ENCODE measurements at regions not wholly inside any gene's neighbourhood (a gene's known extent, or its start where the extent isn't known, plus 50 kb on each side); places are given as distances from the start of the nearest gene placed in this dataset.

- TF ChIP-seq CTCF (conservative IDR thresholded peaks at IDR 0.05; ENCODE audit: low read depth in 2 of 2) (no peak), ZNF331 (CRISPR knock-in tag; IDR thresholded peaks at IDR 0.05; ENCODE audit: low read depth) (no peak)
Measured at GRCh38 chr3:13187593-13187992, 114.4 kb upstream of the IQSEC1 start (continued).

GRCh38 chr3:13186435-13186815, 113.2 kb upstream of the IQSEC1 start:
- no peaks in the 10 kb centered on the region for H3K4me1 ChIP-seq (ENCODE audit: insufficient read depth)
- no peaks in the 10 kb centered on the region; the same call in 2 of the 3 replicates for H3K9me3 Mint-ChIP-seq
- TF ChIP-seq ZNF331 (CRISPR knock-in tag; IDR thresholded peaks at IDR 0.05; ENCODE audit: low read depth): no peak
- no peak for TF ChIP-seq EZH2 (IDR thresholded peaks at IDR 0.05; ENCODE audit: low read depth, unreplicated experiment)
- TF ChIP-seq REST (IDR thresholded peaks at IDR 0.05; ENCODE audit: unreplicated experiment): no peak
- no peak for TF ChIP-seq ETS1 (IDR thresholded peaks at IDR 0.05)
- TF ChIP-seq NANOG (IDR thresholded peaks at IDR 0.05; ENCODE audit: borderline replicate concordance): no peak
- TF ChIP-seq CREB1 (CRISPR knock-in tag; IDR thresholded peaks at IDR 0.05; ENCODE audit: low read depth): no peak
- no peak for TF ChIP-seq EZH2phosphoT487 (IDR thresholded peaks at IDR 0.05; ENCODE audit: unreplicated experiment)
- no peak for TF ChIP-seq JUNB (IDR thresholded peaks at IDR 0.05; ENCODE audit: unreplicated experiment)
- TF ChIP-seq CTCF (conservative IDR thresholded peaks at IDR 0.05; ENCODE audit: low read depth in 2 of 2): no peak
- TF ChIP-seq STAT1 (IDR thresholded peaks at IDR 0.05; ENCODE audit: unreplicated experiment): no peak

More at GRCh38 chr3:13186435-13186815, 113.2 kb upstream of the IQSEC1 start:
- Histone ChIP-seq H3K27me3 (ENCODE audit: insufficient read depth) (no peaks in the 10 kb centered on the region), H3K4me2 (no peak overlapping the region), H3K9me2 (ENCODE audit: insufficient read depth) (no peaks in the 10 kb centered on the region), H2AFZ (no peak overlapping the region), H4K20me1 (replicated peaks; ENCODE audit: insufficient read depth) (no peaks in the 10 kb centered on the region), H3K36me3 (ENCODE audit: insufficient read depth) (no peaks in the 10 kb centered on the region), H3K79me2 (replicated peaks; ENCODE audit: insufficient read depth) (no peaks in the 10 kb centered on the region), H3K27ac (ENCODE audit: low read depth) (no peak overlapping the region), H3F3A (replicated peaks; ENCODE audit: low read depth) (no peaks in the 10 kb centered on the region), H3K4me3 (no peak overlapping the region)
- no peak for DNase-seq (ENCODE audit: low spot score)
- H3K27ac Mint-ChIP-seq: no peak overlapping the region
- no peaks in the 10 kb centered on the region for H3K36me3 Mint-ChIP-seq (ENCODE audit: low read depth)
- no peak for ATAC-seq
- H3K4me1 Mint-ChIP-seq: peaks cover 5% of the 10 kb centered on the region; the same call in 2 of the 3 replicates
- H3K4me3 Mint-ChIP-seq: no peak overlapping the region
- peaks cover 2% of the 10 kb centered on the region for H3K27me3 Mint-ChIP-seq (ENCODE audit: insufficient read depth, low read depth, poor library complexity)
